GM18870 (cell line): ENCODE measurements at regions not wholly inside any gene's neighbourhood (a gene's known extent, or its start where the extent isn't known, plus 50 kb on each side); places are given as distances from the start of the nearest gene placed in this dataset.
A peak's percentile ranks its signal among the peaks of the same experiment; 100 is the strongest.
"Not testable (repeated sequence)": the region's sequence is repeated elsewhere in the genome, so short reads cannot be mapped to it uniquely, and the experiment has no call there.

Experiments used
- ATAC-seq: cut with Tn5 transposase; IDR thresholded peaks from one replicate; pipeline ENCODE4 v1.9.1; 2021; ENCODE audit warnings: moderate library complexity; ENCODE audit not compliant: unreplicated experiment

GRCh38 chr9:41273549-41274267 is 84.6 kb upstream of the ZNG1F start:
- ATAC-seq = peak; percentile 99

GRCh38 chr9:41272879-41273548 is 83.9 kb upstream of the ZNG1F start:
- ATAC-seq = peak; percentile 37

GRCh38 chr9:41270992-41271391 is 81.9 kb upstream of the ZNG1F start:
- ATAC-seq = not testable (repeated sequence)

GRCh38 chr9:41269471-41269870 is 80.4 kb upstream of the ZNG1F start:
- ATAC-seq = not testable (repeated sequence)

- not testable (repeated sequence) for ATAC-seq
Observed at GRCh38 chr9:41269054-41269453, 79.9 kb upstream of the ZNG1F start.

GRCh38 chr9:41266602-41267001 is 77.5 kb upstream of the ZNG1F start:
- ATAC-seq = not testable (repeated sequence)

GRCh38 chr9:41266000-41266399 is 76.9 kb upstream of the ZNG1F start:
- ATAC-seq = not testable (repeated sequence)

GRCh38 chr9:41251973-41252372 is 62.9 kb upstream of the ZNG1F start:
- not testable (repeated sequence) for ATAC-seq

- not testable (repeated sequence) for ATAC-seq
Observed at GRCh38 chr9:41251101-41251500, 62.0 kb upstream of the ZNG1F start.

- not testable (repeated sequence) for ATAC-seq
Observed at GRCh38 chr9:41246702-41247101, 57.6 kb upstream of the ZNG1F start.
